GM21423 (cell line): ENCODE measurements at regions not wholly inside any gene's neighbourhood (a gene's known extent, or its start where the extent isn't known, plus 50 kb on each side); places are given as distances from the start of the nearest gene placed in this dataset.

Source experiments
- ATAC-seq: cut with Tn5 transposase; IDR thresholded peaks from one replicate; pipeline ENCODE4 v1.9.1; 2021; ENCODE audit warnings: mild to moderate bottlenecking, moderate library complexity; ENCODE audit not compliant: unreplicated experiment

GRCh38 chr2:136062066-136062837 is 55.7 kb downstream of the CXCR4 start:
- no peak for ATAC-seq

DNA sequence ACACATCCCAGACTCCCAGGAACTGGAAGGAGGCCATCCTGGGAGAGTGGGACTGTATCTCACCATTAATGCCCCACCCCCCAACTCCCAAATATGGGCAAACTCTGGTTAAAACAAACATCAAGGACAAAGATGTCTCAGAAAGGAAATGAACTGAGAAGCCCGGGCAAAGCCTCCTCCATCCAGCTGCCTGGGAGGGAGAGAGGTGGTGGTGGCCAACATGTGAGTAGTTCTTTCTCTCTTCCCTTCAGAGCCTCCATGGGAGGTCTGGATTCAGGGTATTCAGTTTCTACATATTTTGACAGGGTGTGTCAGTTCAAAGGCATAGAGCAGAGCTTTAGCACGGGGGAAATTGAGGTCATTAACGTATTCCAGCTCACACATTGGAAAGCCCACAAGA is 57.5 kb downstream of the CXCR4 start:
- no peak for ATAC-seq

DNA sequence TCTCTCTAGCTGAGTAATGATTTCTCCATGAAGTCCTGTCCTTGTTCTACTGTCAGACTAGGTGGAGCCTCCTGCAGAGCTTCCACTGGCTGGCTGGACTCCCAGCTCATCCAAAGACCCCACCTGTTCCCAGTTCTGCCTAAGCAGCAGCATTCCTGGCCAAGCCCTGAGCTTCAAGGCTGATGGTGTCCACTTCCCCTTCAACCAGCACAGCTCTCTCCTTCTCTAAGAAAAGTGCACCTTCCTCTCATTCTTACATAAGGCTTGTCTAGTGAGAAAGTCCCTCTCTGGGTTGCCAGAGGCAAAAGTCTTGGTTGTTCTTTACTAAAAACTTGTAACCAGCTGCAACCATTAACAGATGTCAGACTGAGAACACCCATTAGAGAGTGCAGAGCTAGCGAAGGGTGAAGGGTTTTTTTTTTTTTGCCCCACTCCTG is 58.9 kb downstream of the CXCR4 start:
- ATAC-seq: peak; percentile 61

GRCh38 chr2:136058262-136058661 is 59.7 kb downstream of the CXCR4 start:
- ATAC-seq: no peak

GRCh38 chr2:136057802-136058140 is 60.2 kb downstream of the CXCR4 start:
- no peak for ATAC-seq

- ATAC-seq: peak; percentile 27
Measured at GRCh38 chr2:136057023-136057801, 60.7 kb downstream of the CXCR4 start.

DNA sequence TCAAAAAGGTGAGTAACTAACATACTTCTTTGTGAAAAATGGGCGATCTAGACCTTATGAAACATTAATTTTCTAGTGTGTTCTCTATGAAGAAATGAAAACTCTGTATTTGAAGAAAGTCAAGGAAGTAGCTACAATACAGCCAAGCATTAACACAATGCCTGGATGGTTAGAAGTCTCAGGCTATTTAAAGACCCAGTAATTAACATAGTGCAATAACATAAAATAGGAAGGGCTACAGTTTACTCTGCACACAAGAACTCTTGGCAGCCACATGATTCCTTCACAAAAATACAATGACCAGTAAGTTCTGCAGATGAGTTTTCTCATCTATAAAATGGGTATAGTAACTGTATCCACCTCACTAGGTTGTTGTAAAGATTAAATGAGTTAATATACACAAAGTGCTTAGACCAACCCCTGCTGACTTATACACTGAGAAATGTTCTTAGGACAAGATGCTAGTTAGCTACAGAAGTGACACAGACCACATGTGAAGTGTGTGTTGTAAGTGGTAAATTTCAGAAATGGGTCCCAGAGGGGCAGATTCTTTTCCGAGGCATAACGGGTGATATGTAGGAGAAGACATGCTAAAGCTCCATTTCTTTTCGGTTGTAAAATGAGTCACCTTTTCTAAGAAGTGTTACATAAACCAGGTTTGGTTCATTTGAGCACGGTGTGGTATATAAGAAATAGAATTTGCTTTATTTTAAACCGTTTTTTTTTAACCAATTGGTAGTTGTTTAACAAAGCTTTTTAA is 61.8 kb downstream of the CXCR4 start:
- peak; percentile 34 for ATAC-seq

GRCh38 chr2:136054856-136055255 is 63.1 kb downstream of the CXCR4 start:
- no peak for ATAC-seq

DNA sequence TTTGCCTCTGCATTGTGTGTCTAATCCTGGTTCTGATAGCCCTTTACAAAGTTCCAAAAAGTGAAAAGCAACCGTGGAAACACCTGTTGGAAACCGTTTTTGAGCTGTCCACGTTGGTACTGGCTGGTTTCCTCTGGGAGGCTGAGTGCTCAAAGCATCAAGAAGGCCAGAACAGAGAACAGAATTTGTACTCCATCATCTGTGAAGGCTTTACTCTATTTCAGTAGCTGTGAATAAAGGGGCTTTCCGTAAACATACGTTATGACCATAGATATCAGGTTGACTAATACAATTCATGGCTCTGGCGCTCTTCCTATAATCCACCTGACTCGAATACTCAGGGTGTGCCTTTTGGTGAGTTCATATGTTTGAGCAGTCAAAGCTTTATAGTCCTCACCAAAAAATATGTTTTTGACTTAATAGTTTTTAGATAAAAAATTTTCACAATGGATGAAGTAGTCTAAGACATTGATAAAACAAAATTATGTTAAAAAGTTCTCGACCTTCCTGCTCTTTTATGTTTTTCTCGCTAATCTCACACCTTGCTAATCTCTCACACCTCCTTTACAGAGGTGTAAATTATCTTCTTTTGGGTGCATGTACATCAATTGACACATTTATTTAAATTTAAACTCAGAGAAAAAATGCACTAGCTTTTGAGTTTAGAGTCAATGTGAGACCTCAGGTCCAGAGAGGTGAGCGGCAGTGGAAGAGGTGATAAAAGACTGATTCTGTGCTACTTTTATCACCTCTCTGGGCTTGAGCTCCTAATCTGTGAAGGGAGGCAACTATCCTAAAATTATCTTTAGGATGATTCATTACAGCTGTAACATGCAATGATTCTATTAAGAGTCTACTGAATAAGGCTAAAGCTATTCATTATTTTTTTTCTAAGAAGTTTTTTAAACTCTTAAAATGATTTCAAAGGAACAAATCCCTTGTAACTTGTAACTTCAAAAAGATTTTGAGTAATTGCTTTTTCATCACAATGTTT is 65.3 kb downstream of the CXCR4 start:
- ATAC-seq: peak; percentile 34

- ATAC-seq: no peak
Measured at GRCh38 chr2:136051725-136052048, 66.3 kb upstream of the DARS1 start.

DNA sequence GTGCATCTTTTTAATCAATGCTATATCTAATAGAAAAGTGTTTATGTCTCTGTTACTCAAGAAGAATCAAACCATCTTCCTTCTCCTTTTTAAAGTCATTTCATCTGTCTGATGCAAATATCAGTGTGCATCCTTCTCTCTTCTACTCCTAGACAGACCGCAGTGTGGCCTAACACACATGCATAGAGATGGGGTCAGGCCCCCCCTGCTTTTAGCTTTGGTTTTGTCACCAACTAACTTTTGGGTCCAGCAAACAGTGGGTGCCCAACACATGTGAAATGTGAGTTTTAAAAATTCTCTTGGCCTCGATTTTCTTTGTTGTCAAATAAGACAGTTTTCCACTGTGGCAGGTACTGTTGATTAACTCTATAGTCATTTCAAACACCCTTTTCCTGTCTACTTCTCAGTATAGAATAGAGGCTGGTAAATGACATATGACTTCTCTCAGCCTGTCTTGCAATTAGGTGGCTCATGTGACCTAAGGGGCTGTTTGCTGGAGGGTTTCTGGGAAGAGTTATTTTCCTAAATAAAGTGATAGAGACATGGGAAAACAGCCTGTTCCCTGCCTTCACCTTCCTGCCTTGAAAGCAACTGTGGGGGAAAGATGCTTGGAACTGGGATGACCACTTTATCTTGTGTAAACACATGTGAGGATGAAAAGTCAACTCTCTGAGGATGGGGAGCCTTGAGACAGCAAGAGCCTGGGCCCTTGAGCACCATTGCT is 65.7 kb upstream of the DARS1 start:
- peak; percentile 40 for ATAC-seq

DNA sequence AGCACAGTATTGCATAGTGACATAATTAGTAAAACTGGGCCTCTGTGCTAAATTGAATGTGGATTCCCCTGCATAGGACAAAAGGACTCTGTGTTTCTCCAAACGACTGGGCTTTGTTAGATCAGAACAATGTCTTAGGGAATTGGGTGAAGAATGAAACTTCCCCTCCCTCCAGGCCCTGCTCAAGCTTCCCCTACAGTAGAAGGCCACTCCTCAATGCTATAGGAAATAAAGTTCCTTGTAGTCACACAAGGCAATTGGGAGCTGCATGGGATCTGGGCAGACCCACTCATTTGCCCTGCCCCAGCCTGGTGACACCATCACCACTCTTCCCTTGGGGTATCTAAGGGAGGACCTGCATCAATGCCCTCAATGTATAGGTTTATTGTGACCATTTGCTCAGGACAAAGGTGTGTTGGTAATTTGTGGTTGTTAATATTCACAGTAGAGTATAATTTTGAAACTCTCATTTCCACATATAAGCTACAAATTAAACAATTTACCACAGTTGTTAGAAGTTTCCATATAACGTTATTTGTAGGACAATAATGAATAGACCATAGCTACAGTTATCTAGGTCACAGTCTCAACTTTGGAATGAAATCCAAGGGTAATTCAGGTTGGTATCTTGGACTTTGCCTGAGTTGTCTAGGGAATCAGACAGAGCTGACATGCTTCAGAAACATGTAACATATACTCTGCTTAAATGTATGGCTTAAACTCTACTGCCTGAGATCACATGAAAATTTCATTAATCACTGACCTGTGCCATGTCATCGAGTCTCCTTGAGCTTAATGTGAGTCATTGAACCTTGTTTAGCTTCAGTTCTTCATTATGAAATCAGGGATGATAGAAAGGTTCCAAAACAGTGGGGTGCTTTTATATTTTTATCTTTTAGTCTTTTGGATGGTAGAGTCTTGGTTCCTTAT is 64.8 kb upstream of the DARS1 start:
- ATAC-seq: no peak

DNA sequence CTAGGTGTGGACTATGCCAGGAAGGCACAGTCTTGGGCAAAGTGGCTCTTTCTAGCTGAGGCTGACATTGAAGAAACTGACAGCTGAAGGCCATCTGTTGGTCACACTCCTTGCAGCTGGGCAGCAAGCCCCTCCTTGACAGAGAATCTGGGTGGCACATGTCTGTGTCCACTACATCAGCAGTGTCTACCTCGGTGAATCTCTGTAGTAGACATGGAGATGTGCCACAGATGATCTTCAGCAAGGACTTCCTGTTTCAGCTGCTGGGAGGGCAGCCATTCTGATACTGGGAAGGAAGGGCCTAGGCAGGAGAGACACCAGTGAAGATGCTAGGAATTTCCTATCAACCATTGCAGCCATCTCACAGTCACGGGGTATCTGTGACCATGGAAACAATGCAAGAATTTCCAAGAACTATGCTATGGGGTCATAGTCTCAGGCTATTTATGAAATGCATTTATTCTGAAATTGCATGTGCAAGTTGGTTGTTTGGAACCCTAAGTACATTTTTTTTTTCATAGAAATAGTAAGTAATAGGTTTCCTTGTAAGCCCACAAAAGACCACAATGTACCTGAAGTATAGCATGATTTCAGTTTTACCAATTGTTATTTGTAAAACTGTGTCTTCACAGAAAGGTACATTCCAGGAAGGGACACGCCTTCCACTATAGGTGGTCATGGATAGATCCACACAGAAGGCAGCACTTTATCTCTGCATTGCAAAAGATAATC is 63.8 kb upstream of the DARS1 start:
- no peak for ATAC-seq

- ATAC-seq: no peak
Measured at GRCh38 chr2:136045835-136046570, 60.6 kb upstream of the DARS1 start.

- ATAC-seq: no peak
Measured at GRCh38 chr2:136045344-136045743, 59.9 kb upstream of the DARS1 start.
